Retinal pigment epithelial cell (primary cell): ENCODE measurements at regions not wholly inside any gene's neighbourhood (a gene's known extent, or its start where the extent isn't known, plus 50 kb on each side); places are given as distances from the start of the nearest gene placed in this dataset.

Experiments used
- DNase-seq: peaks from one replicate; pipeline ENCODE4 v3.0.0-alpha.2; 2010; ENCODE audit warnings: low read depth
- H3K4me3 ChIP-seq: 2 replicates; pipeline ENCODE4 v1.5.1; 2011; ENCODE audit warnings: mild to moderate bottlenecking, low read length, control low read depth, moderate library complexity
- CTCF ChIP-seq: conservative IDR thresholded peaks from 2 replicates; pipeline ENCODE4 v1.5.1; 2011; ENCODE audit warnings: low read depth, low read length, control low read depth, inconsistent platforms

DNA sequence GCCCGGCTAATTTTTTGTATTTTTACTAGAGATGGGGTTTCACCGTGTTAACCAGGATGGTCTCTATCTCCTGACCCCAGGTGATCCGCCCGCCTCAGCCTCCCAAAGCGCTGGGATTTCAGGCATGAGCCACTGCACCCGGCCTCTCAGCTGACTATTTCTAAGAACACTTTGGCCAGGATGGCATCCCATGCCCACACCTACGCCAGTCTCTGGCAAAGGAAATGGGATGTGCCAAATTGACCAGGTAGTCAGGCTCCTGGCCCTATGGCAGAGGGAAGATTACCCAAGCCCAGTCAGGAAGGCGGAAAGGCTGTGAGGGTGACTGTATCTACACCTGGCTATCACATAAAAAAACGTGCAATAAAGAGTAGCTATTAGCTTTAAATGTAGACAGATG, 94.1 kb upstream of the DUSP5 start:
- TF ChIP-seq CTCF = no peak
- no peak overlapping the region for H3K4me3 ChIP-seq
- DNase-seq = no peak

- no peak for DNase-seq
- no peak overlapping the region for H3K4me3 ChIP-seq
- TF ChIP-seq CTCF = no peak
Measured at GRCh38 chr10:110404413-110404812, 93.3 kb upstream of the DUSP5 start.

- no peak for TF ChIP-seq CTCF
- no peak for DNase-seq
- no peak overlapping the region for H3K4me3 ChIP-seq
Measured at GRCh38 chr10:110404825-110405224, 92.9 kb upstream of the DUSP5 start.

DNA sequence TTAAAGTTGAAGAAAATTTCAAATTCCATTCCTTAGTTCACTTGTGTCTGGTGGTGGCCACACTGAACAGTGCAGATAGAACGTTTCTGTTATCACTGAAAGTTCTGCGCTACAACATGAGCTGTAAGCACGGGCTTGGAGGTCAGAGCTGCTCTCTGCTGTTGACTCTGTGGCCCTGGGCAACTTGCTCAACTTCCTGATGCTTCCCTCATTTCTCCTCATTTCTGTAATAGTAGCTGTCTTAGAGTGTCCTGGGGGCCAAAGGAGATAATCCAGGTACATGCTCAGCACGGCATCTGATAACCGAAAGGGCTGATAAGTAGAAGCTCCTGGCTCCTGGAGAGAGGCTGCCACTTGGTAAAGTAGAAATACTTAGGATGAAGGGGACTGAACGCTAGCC, 92.3 kb upstream of the DUSP5 start:
- H3K4me3 ChIP-seq = no peak overlapping the region
- TF ChIP-seq CTCF = no peak
- DNase-seq = no peak

- TF ChIP-seq CTCF = no peak
- no peak overlapping the region for H3K4me3 ChIP-seq
- DNase-seq = no peak
Measured at GRCh38 chr10:110407301-110408170, 90.2 kb upstream of the DUSP5 start.

DNA sequence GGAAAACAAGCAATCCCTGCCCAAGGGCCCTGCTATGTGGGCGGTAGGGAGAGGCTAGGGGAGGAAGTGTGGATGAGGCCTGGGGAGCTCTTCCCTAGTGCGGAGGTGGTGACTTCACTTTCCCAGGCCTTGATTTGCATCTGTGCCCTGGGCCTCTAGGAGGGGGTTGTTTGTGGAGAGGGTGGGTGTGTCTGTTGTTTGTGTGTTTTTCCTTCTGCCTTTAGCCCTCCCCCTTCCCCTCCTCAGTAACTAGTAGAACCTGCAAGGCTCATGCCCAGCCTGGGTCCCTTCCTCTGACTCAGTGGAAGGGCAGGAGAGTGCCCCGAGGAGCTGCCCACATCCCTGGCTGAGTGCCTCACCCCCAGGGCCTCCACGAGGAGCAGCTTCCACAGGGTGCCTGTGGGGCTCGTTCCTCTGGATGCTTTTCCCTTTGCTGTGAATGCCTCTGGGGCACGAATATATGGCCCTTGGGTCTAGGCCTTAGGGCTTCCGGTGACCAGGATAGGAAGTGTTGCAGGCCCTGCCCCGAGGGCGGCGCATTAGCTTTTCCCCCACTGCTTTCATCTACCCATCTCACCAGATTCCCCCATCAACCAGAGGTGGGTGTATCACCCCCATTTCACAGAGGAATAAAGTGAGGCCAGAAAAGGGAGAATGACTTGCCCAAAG, 89.4 kb upstream of the DUSP5 start:
- no peak overlapping the region for H3K4me3 ChIP-seq
- no peak for TF ChIP-seq CTCF
- no peak for DNase-seq

DNA sequence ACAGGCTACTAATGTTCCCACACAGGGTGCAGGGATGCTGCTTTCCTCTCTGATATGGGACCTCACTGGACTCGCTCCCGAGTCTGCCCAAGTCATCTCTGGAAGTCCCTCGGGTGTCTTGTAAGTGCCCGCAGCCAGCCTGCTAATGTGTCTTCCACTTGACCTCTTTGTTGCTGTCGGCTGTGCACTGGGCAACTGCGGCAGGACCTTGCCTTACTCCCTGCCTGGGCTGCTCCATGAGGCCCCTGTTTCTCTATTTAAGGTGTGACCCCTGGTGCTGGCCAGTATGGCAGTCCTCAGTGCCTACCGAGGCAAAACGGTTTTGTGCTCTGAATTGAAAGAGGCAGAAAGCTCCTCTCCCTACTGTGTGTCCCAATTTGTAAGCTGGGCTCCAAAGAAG, 88.8 kb upstream of the DUSP5 start:
- no peak for DNase-seq
- no peak overlapping the region for H3K4me3 ChIP-seq
- TF ChIP-seq CTCF = no peak
